Right lobe of liver (tissue), 6 donors: ENCODE measurements at regions not wholly inside any gene's neighbourhood (a gene's known extent, or its start where the extent isn't known, plus 50 kb on each side); places are given as distances from the start of the nearest gene placed in this dataset.

Experiments
- ATAC-seq, 4 donors: fragments of 200-7000 bp; cut with Tn5 transposase; one replicate each; pipeline ENCODE4 v1.9.1; 2020; ENCODE audit warnings: mild to moderate bottlenecking in 4 of 4, moderate library complexity in 4 of 4
- DNase-seq, 3 donors: peaks; one replicate each; pipeline ENCODE4 v3.0.0-alpha.2; 2020
- H3K27ac ChIP-seq, 3 donors: fragments of 200-600 bp; one replicate each; pipeline ENCODE4 v1.8.0; 2022
- H3K27me3 ChIP-seq, 2 donors: fragments of 200-600 bp; one replicate each; pipeline ENCODE4 v1.8.0; 2022
- H3K36me3 ChIP-seq, 4 donors: fragments of 200-600 bp; sonication (generic) in 1 of 4; one replicate each; pipeline versions ENCODE4 v1.5.1 to v1.8.0; 2017 to 2022; ENCODE audit warnings: control low read depth in 1 of 4
- H3K4me1 ChIP-seq, 4 donors: fragments of 200-600 bp; sonication (generic) in 1 of 4; one replicate each; pipeline versions ENCODE4 v1.5.1 to v1.8.0; 2017 to 2022; ENCODE audit warnings: control low read depth in 1 of 4
- H3K4me3 ChIP-seq, 3 donors: fragments of 200-600 bp; one replicate each; pipeline ENCODE4 v1.8.0; 2022
- H3K9me3 ChIP-seq, 4 donors: fragments of 200-600 bp; sonication (generic) in 1 of 4; one replicate each; pipeline versions ENCODE4 v1.5.1 to v1.8.0; 2017 to 2022; ENCODE audit warnings: control low read depth in 1 of 4
- POLR2A ChIP-seq: fragments of 450-650 bp; IDR thresholded peaks from one replicate; pipeline ENCODE4 v1.6.1; 2017; ENCODE audit warnings: antibody characterized with exemption, mild to moderate bottlenecking
- WGBS: methylation state at CpG from one replicate; pipeline ENCODE4 v1.1.6; 2018; ENCODE audit warnings: low coverage, low lambda C conversion rate; ENCODE audit not compliant: insufficient coverage; ENCODE audit errors: missing lambda C conversion rate; 5-methylcytosine and 5-hydroxymethylcytosine counted together
- intact Hi-C, 2 donors: fragments of 100-400 bp; cut with DNase I; formaldehyde crosslinking; loops; one replicate each; pipeline versions ENCODE4 v1.11.2 to v1.14.1; 2022
- TF ChIP-seq, protein P1 (sequence below), 4 donors: fragments of 200-600 bp in 3 of 4; fragments of 450-650 bp in 1 of 4; IDR thresholded peaks; one replicate each; pipeline versions ENCODE4 v1.5.1 to v1.8.0; 2016 to 2022; ENCODE audit warnings: antibody characterized with exemption in 4 of 4, mild to moderate bottlenecking in 2 of 4
- donor health status: DM: no; HTN: yes; CAD: no.
- donor health status: DM: no; HTN: no; CAD: no.
- donor health status: DM: no; HTN: no; CAD: no.
- donor health status: DM: no; HTN: yes; CAD: no.
- donor health status: DM: no; HTN: yes; CAD: no.

- intact Hi-C loops = no loop called here
- no peak for ATAC-seq
- H3K4me1 ChIP-seq = no peaks in the 10 kb centered on the region
- no peak overlapping the region for H3K27ac ChIP-seq
- H3K27me3 ChIP-seq = no peaks in the 10 kb centered on the region
- TF ChIP-seq POLR2A = no peak
- TF ChIP-seq, protein P1, sequence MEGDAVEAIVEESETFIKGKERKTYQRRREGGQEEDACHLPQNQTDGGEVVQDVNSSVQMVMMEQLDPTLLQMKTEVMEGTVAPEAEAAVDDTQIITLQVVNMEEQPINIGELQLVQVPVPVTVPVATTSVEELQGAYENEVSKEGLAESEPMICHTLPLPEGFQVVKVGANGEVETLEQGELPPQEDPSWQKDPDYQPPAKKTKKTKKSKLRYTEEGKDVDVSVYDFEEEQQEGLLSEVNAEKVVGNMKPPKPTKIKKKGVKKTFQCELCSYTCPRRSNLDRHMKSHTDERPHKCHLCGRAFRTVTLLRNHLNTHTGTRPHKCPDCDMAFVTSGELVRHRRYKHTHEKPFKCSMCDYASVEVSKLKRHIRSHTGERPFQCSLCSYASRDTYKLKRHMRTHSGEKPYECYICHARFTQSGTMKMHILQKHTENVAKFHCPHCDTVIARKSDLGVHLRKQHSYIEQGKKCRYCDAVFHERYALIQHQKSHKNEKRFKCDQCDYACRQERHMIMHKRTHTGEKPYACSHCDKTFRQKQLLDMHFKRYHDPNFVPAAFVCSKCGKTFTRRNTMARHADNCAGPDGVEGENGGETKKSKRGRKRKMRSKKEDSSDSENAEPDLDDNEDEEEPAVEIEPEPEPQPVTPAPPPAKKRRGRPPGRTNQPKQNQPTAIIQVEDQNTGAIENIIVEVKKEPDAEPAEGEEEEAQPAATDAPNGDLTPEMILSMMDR (IDR thresholded peaks at IDR 0.05) = no peak
- H3K36me3 ChIP-seq = no peaks in the 10 kb centered on the region
- no peaks in the 10 kb centered on the region for H3K9me3 ChIP-seq
- WGBS = 27% methylated on average over 5 of the region's 5 CpGs
- DNase-seq = no peak
- H3K4me3 ChIP-seq = no peak overlapping the region
These were observed 226.8 kb upstream of the IRX4 start for GRCh38 chr5:2109566-2109965.

DNA sequence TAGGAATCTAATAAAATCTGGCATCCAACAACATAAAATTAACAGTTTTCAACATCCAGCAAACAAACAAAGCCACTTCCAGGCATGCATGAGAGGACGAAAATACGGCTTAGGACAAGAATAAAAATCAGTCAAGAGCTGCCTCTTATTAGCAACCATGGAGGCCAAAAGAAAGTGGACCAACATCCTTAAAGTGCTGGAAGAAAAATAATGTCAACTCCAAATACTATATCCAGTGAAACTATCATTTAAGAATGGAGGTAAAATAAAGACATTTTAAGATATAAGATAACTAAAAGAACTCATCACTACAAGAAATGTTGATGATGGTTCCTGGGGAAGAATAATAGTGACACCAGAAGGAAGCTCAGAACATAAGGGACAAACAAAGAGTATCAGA is 224.0 kb upstream of the IRX4 start:
- H3K4me3 ChIP-seq = no peak overlapping the region
- no peaks in the 10 kb centered on the region for H3K9me3 ChIP-seq
- ATAC-seq (no peak), DNase-seq (no peak)
- TF ChIP-seq, protein P1 (IDR thresholded peaks at IDR 0.05) = no peak
- TF ChIP-seq POLR2A = no peak
- no peak overlapping the region for H3K27ac ChIP-seq
- H3K27me3 ChIP-seq = no peaks in the 10 kb centered on the region
- 29% methylated on average over 2 of the region's 2 CpGs for WGBS
- H3K4me1 ChIP-seq = no peaks in the 10 kb centered on the region
- H3K36me3 ChIP-seq = no peaks in the 10 kb centered on the region
- intact Hi-C loops = no loop called here

GRCh38 chr5:2105141-2105540 is 222.4 kb upstream of the IRX4 start:
- DNase-seq (peak in 1 of 3 donors; percentile 42), ATAC-seq (peak; percentile 78 to 93 (median 87))
- H3K4me1 ChIP-seq = no peaks in the 10 kb centered on the region
- WGBS = 33% methylated on average over 4 of the region's 12 CpGs
- H3K36me3 ChIP-seq = no peaks in the 10 kb centered on the region
- H3K9me3 ChIP-seq = no peaks in the 10 kb centered on the region
- TF ChIP-seq POLR2A = no peak
- TF ChIP-seq, protein P1 (IDR thresholded peaks at IDR 0.05) = no peak
- no peaks in the 10 kb centered on the region for H3K27me3 ChIP-seq
- H3K4me3 ChIP-seq = no peak overlapping the region
- H3K27ac ChIP-seq = no peak overlapping the region
- intact Hi-C loops = no loop called here

GRCh38 chr5:2103940-2104339 is 221.2 kb upstream of the IRX4 start:
- WGBS = 53% methylated on average over 4 of the region's 6 CpGs
- H3K4me1 ChIP-seq = no peaks in the 10 kb centered on the region

More at GRCh38 chr5:2103940-2104339, 221.2 kb upstream of the IRX4 start:
- TF ChIP-seq POLR2A = no peak
- TF ChIP-seq, protein P1 (IDR thresholded peaks at IDR 0.05) = no peak
- no peaks in the 10 kb centered on the region for H3K9me3 ChIP-seq
- H3K4me3 ChIP-seq = no peak overlapping the region
- DNase-seq (no peak), ATAC-seq (no peak)
- no peaks in the 10 kb centered on the region for H3K27me3 ChIP-seq
- no peaks in the 10 kb centered on the region for H3K36me3 ChIP-seq
- no peak overlapping the region for H3K27ac ChIP-seq
- intact Hi-C loops = no loop called here
